Thymus (tissue), 11 donors: ENCODE measurements at regions not wholly inside any gene's neighbourhood (a gene's known extent, or its start where the extent isn't known, plus 50 kb on each side); places are given as distances from the start of the nearest gene placed in this dataset.

Experiments used
- DNase-seq, 9 donors: peaks; one replicate each; pipeline ENCODE4 v3.0.0-alpha.2; 2013; ENCODE audit warnings: low spot score in 9 of 9, low read depth in 6 of 9, missing footprints in 1 of 9
- H3K27ac ChIP-seq, 2 donors: one replicate each; pipeline ENCODE4 v1.5.1; 2013; ENCODE audit warnings: control low read depth in 1 of 2, low read depth in 1 of 2, low read length in 1 of 2, mild to moderate bottlenecking in 1 of 2, moderate library complexity in 1 of 2
- H3K27me3 ChIP-seq, 2 donors: one replicate each; pipeline ENCODE4 v1.5.1; 2013; ENCODE audit warnings: low read length in 1 of 2; ENCODE audit not compliant: control insufficient read depth in 2 of 2, insufficient read depth in 1 of 2
- H3K36me3 ChIP-seq, 2 donors: one replicate each; pipeline ENCODE4 v1.5.1; 2013; ENCODE audit warnings: low read length in 1 of 2, mild to moderate bottlenecking in 1 of 2, moderate library complexity in 1 of 2; ENCODE audit not compliant: control insufficient read depth in 2 of 2, insufficient read depth in 2 of 2
- H3K4me1 ChIP-seq, 2 donors: one replicate each; pipeline ENCODE4 v1.5.1; 2013; ENCODE audit warnings: low read length in 2 of 2; ENCODE audit not compliant: control insufficient read depth in 2 of 2, insufficient read depth in 2 of 2
- H3K4me3 ChIP-seq, 2 donors: one replicate each; pipeline ENCODE4 v1.5.1; 2013; ENCODE audit warnings: low read length in 2 of 2, control low read depth in 1 of 2, mild to moderate bottlenecking in 1 of 2
- H3K9me3 ChIP-seq, 2 donors: one replicate each; pipeline ENCODE4 v1.5.1; 2013; ENCODE audit warnings: low read length in 1 of 2, mild to moderate bottlenecking in 1 of 2; ENCODE audit not compliant: control insufficient read depth in 2 of 2, insufficient read depth in 1 of 2
- WGBS: extraction: QIAGEN DNeasy Blood & Tissue Kit; methylation state at CpG from one replicate; pipeline ENCODE4 v1.1.7; 2013; 5-methylcytosine and 5-hydroxymethylcytosine counted together
- donor health status: healthy.

DNA sequence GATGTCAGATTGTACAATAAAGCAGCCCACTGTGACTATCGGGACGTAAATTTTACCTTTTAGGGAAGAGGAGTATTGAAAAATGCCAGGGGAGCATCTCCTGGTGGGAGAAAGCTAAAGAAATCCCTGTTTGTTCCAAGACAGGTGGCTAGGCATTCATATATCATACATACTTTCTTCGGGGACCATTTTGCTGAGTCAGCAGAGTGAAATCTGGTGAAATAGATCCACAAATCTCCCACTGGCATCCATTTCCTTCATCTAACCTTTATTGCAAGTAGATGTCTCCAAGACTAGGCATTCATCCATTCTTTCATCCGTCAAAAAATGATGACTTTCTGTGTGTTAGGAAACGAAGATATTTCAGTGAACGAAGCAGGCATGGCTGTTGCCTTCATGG is 107.1 kb downstream of the BMP4 start:
- no peak for DNase-seq
- no peak overlapping the region for H3K4me3 ChIP-seq
- H3K9me3 ChIP-seq, result no peaks in the 10 kb centered on the region
- no peak overlapping the region for H3K27ac ChIP-seq
- H3K36me3 ChIP-seq, result no peaks in the 10 kb centered on the region
- WGBS, result 89% methylated on average over 6 of the region's 6 CpGs
- no peaks in the 10 kb centered on the region for H3K4me1 ChIP-seq
- no peaks in the 10 kb centered on the region for H3K27me3 ChIP-seq

DNA sequence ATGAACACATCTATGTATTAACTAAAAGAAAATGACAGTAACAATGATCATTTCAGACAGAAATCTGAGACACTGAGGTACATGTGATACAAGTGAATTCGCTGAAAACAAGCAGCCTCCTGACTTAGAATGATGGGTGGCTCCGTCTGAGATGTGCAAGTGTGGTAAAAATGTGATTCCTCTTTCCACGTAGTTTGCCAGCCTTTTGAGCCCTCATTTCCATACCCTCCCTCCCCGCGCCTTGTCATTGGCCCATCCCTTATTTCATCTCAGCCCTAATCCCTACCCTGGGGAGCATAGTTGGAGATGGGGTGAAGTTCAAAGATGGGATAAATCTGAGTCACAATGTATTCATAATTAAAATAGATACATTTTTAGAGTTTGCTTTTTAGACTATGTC is 107.8 kb downstream of the BMP4 start:
- H3K27me3 ChIP-seq, result no peaks in the 10 kb centered on the region
- no peaks in the 10 kb centered on the region for H3K36me3 ChIP-seq
- H3K4me1 ChIP-seq, result no peaks in the 10 kb centered on the region
- no peak for DNase-seq
- H3K27ac ChIP-seq, result no peak overlapping the region
- no peaks in the 10 kb centered on the region for H3K9me3 ChIP-seq
- 82% methylated on average over 5 of the region's 5 CpGs for WGBS
- H3K4me3 ChIP-seq, result no peak overlapping the region

DNA sequence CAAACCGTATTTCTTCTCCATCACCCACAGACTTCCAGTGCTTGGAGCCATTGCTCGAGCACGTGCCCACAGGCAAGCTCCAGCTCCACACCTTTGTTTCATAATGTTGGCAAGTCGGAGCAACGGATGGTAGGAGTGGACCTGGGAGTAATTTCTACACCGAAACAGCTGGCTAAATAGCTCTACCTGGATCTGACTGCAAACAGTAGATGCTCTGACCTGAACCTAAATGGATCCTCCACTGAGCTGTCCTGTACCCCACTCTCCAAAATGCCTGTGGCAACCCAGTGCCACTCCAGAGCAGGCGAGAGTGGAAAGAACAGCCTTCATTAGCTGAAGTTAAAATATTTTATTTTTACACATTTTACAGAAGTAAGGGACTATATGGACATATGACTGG is 108.7 kb downstream of the BMP4 start:
- H3K27me3 ChIP-seq, result no peaks in the 10 kb centered on the region
- no peaks in the 10 kb centered on the region for H3K4me1 ChIP-seq
- DNase-seq, result no peak
- no peak overlapping the region for H3K4me3 ChIP-seq
- no peaks in the 10 kb centered on the region for H3K36me3 ChIP-seq
- WGBS, result 94% methylated on average over 7 of the region's 7 CpGs
- H3K27ac ChIP-seq, result no peak overlapping the region
- H3K9me3 ChIP-seq, result no peaks in the 10 kb centered on the region

DNA sequence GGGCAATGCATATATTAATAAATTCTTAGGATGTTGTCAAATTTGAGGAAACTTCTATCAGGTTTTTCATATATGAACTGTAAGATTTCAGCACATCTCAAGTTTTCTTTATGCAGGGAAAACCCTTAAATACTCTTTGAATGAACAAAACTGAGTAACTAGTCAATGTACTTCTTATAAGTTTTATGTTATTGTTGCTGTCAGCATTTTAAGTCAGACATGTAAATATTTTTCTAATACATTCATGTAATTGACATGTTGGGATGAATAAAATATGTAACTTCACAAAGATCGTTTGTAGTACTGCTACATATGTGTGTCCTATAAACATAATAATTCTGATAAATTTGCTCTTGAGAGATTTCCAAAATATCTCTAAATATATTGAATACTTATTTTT is 109.6 kb downstream of the BMP4 start:
- H3K4me1 ChIP-seq, result no peaks in the 10 kb centered on the region
- H3K4me3 ChIP-seq, result no peak overlapping the region
- H3K9me3 ChIP-seq, result no peaks in the 10 kb centered on the region
- 98% methylated on average over 1 of the region's 1 CpG for WGBS
- H3K36me3 ChIP-seq, result no peaks in the 10 kb centered on the region
- H3K27me3 ChIP-seq, result no peaks in the 10 kb centered on the region
- no peak for DNase-seq
- no peak overlapping the region for H3K27ac ChIP-seq

DNA sequence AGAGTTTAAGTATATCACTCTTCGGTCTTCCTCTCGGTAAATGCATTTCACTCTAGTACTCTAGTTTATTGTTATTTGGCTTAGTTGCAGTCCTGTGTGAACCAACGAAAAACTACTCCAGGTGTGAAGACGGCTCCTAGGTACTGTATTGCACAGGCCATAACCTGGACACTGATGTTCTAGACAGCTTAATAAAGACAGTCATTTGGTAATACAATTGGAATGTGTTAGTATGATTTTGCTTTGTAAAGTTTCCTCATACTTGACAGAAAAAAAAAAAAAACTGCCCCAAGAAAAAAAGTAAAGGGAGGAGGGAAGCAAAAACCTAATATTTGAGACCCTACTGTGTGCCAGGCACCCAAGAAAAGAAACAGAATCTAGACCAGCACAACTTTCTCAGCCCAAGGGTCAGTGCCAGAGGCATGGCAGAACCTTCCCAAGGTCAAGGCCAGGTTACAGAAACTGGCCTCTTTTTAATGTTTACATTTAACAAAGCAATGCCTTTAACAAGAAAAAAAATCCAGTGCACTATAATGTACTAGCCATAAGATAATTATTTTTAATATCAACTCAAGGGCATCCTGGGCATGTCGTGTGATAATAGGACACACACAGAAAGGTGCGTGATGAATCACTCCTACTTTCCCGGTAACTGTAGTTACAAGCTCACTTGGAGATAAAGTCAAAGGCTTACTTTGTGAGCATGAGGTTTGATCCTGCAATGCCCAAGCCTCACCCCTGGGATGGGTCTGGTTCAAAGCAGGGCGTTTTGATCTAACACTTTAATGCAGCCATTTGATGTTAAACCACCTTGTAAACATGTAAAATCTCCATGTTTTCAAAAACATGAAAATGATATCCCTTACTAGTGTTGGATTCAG is 110.6 kb downstream of the BMP4 start:
- Histone ChIP-seq H3K27me3 (no peaks in the 10 kb centered on the region), H3K4me1 (no peaks in the 10 kb centered on the region), H3K27ac (no peak overlapping the region), H3K9me3 (no peaks in the 10 kb centered on the region), H3K36me3 (no peaks in the 10 kb centered on the region), H3K4me3 (no peak overlapping the region)
- WGBS, result 92% methylated on average over 8 of the region's 8 CpGs
- DNase-seq, result no peak

DNA sequence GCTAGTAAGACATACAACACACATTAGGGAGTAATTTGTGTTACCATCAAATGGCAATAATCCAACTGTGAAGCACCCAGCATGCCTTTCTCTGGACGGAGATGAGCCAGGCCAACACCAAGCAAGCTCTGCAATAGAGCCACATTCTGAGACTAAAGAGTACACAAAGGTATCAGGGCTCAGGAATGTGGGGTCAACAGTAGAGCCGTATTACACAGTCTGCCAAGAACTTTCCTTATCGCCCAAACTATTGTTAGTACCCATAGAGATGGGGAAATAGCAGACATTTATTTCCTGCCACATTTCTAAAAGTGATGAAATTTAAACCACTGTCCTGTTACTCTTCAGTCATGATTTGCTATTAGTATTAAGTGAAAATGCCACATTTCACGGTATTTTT is 113.7 kb downstream of the BMP4 start:
- H3K4me3 ChIP-seq, result no peak overlapping the region
- H3K27ac ChIP-seq, result no peak overlapping the region
- no peak for DNase-seq
- H3K9me3 ChIP-seq, result no peaks in the 10 kb centered on the region
- H3K36me3 ChIP-seq, result no peaks in the 10 kb centered on the region
- WGBS, result 75% methylated on average over 4 of the region's 4 CpGs
- no peaks in the 10 kb centered on the region for H3K4me1 ChIP-seq
- H3K27me3 ChIP-seq, result no peaks in the 10 kb centered on the region

DNA sequence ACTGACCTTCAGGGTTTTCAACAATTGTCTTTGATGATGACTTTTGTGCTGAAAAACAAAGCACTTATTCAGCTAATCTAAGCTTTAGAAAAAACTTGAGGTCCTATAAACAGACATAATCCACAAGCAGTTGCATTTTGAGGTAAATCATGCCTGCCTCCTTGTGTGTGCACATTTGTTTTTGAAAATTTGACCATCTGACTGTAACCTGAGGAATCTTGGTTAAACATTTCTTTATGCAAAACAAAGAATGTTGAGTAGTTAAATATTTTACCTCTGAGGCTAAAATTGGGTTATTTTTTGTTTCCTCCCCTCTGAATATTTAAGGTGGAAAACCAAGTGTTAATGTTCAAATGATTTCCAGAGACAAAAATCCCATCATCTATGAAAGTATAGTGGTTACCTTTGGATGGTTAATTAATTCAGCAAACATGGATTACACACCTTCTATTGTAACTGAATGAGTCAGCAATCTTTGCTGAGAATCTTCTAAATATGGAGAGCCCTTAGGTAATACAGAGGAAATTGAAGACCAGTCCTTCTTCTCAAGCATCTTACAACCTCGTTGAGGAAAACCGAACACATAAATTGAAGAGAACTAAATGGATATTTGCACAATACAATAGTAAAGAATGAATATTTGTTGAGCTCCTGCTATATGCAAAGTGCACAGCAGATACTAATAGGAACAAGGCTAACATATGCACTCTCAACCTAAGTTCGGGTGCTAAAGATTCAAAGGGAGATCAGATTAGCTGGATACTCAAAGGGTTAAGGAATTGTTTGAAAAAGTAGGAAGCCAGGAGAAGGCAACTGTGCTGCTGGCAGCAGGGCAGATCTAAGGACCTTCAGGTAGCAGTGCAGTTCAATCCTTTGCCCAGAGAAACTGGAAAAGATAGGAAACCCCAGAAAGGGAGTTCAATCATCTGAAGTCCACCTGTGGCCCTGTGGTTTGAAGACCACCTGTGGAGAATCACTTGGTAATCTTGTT is 115.2 kb downstream of the BMP4 start:
- no peak overlapping the region for H3K27ac ChIP-seq
- DNase-seq, result no peak
- 93% methylated on average over 3 of the region's 3 CpGs for WGBS
- H3K9me3 ChIP-seq, result no peaks in the 10 kb centered on the region
- H3K4me3 ChIP-seq, result no peak overlapping the region
- no peaks in the 10 kb centered on the region for H3K27me3 ChIP-seq
- no peaks in the 10 kb centered on the region for H3K36me3 ChIP-seq
- H3K4me1 ChIP-seq, result no peaks in the 10 kb centered on the region

DNA sequence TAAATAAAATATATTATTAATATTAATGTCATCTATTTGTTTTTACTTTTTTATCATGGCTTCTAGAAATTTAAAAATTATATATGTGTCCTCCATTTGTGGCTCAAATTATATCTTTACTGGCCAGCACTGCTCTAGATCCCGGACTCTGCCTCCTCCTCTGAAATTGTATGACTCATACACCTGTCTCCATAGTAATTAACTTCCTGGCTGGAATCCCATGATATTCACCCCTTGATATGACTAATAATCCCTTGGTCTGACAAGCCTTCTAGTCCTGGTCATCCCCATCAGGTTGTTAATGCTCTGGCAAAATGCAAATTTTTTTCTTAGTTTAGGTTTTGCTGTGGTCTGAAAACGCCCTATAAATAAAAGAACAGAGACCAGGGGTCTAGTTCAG is 116.2 kb downstream of the BMP4 start:
- no peaks in the 10 kb centered on the region for H3K4me1 ChIP-seq
- no peak overlapping the region for H3K27ac ChIP-seq
- H3K9me3 ChIP-seq, result no peaks in the 10 kb centered on the region
- DNase-seq, result no peak
- no peaks in the 10 kb centered on the region for H3K27me3 ChIP-seq
- WGBS, result 76% methylated on average over 2 of the region's 2 CpGs
- no peak overlapping the region for H3K4me3 ChIP-seq
- H3K36me3 ChIP-seq, result no peaks in the 10 kb centered on the region

DNA sequence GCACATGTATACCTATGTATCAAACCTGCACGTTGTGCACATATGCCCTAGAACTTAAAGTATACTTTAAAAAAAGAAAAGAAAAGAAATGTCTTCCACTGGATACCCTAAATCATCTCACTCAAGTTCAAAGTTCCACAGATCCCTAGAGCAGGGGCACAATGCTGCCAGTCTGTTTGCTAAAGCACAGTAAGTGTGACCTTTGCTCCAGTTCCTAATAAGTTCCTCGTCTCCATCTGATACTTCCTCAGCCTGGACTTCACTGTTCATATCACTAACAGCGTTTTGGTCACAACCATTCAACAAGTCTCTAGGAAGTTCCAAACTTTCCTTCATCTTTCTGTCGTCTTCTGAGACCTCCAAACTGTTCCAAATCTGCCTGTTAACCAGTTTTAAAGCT is 118.3 kb downstream of the BMP4 start:
- Histone ChIP-seq H3K9me3 (no peaks in the 10 kb centered on the region), H3K27ac (no peak overlapping the region), H3K4me1 (no peaks in the 10 kb centered on the region), H3K27me3 (no peaks in the 10 kb centered on the region), H3K4me3 (no peak overlapping the region), H3K36me3 (no peaks in the 10 kb centered on the region)
- DNase-seq, result no peak
- WGBS, result 80% methylated on average over 4 of the region's 4 CpGs
